ENCODE measurements at regions not wholly inside any gene's neighbourhood (a gene's known extent, or its start where the extent isn't known, plus 50 kb on each side); places are given as distances from the start of the nearest gene placed in this dataset.

- H3K27ac ChIP-seq, result no peak overlapping the region
- ATAC-seq (ENCODE audit: insufficient number of reproducible peaks, low FRiP score, low read depth), result no peak
- no peaks in the 10 kb centered on the region for H3K27me3 ChIP-seq (replicated peaks; ENCODE audit: insufficient read depth)
- TF ChIP-seq, protein P1, sequence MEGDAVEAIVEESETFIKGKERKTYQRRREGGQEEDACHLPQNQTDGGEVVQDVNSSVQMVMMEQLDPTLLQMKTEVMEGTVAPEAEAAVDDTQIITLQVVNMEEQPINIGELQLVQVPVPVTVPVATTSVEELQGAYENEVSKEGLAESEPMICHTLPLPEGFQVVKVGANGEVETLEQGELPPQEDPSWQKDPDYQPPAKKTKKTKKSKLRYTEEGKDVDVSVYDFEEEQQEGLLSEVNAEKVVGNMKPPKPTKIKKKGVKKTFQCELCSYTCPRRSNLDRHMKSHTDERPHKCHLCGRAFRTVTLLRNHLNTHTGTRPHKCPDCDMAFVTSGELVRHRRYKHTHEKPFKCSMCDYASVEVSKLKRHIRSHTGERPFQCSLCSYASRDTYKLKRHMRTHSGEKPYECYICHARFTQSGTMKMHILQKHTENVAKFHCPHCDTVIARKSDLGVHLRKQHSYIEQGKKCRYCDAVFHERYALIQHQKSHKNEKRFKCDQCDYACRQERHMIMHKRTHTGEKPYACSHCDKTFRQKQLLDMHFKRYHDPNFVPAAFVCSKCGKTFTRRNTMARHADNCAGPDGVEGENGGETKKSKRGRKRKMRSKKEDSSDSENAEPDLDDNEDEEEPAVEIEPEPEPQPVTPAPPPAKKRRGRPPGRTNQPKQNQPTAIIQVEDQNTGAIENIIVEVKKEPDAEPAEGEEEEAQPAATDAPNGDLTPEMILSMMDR (IDR thresholded peaks at IDR 0.05), result no peak
- peaks cover 0 to 5% of the 10 kb centered on the region in 2 donors for H3K4me1 ChIP-seq (ENCODE audit: control insufficient read depth in 1 of 2, low read depth in 2 of 2)
- no peak overlapping the region for H3K4me3 ChIP-seq
- no peaks in the 10 kb centered on the region for H3K36me3 ChIP-seq
- DNase-seq (ENCODE audit: low spot score), result no peak
- H3K9me3 ChIP-seq, result no peaks in the 10 kb centered on the region
Observed at GRCh38 chr3:187610981-187611511, 59.1 kb downstream of the SST start.

DNA sequence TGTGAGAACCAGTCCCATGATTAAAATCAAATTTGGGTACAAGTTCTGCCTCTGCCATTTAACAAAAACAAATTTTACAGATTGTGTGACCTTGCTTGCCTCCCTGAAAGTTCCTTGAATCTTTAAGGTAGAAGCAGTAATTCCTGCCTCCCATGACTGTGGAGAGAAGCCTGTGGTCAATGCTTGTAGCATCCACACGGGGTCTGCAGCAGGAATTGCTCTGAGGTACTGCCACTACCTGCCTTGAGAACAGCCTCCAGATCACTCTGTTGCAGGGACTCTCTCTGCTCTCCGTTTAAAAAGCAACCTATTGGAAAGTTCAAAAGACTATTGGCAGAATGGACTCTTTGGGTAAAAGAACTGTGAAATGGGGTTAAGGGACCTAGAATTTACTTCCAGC lies 75.9 kb downstream of the SST start:
- Histone ChIP-seq H3K9me3 (no peaks in the 10 kb centered on the region), H3K4me3 (no peak overlapping the region), H3K27ac (no peak overlapping the region), H3K4me1 (ENCODE audit: control insufficient read depth in 1 of 2, low read depth in 2 of 2) (peaks cover 10 to 31% of the 10 kb centered on the region in 2 donors), H3K36me3 (no peaks in the 10 kb centered on the region), H3K27me3 (replicated peaks; ENCODE audit: insufficient read depth) (no peaks in the 10 kb centered on the region)
- DNase-seq (ENCODE audit: low spot score) (no peak), ATAC-seq (ENCODE audit: insufficient number of reproducible peaks, low FRiP score, low read depth) (no peak)
- TF ChIP-seq, protein P1 (IDR thresholded peaks at IDR 0.05), result no peak

GRCh38 chr3:187593451-187593850 lies 76.7 kb downstream of the SST start:
- TF ChIP-seq, protein P1 (IDR thresholded peaks at IDR 0.05), result no peak
- no peaks in the 10 kb centered on the region for H3K36me3 ChIP-seq
- peaks cover 10 to 31% of the 10 kb centered on the region in 2 donors for H3K4me1 ChIP-seq (ENCODE audit: control insufficient read depth in 1 of 2, low read depth in 2 of 2)
- no peak overlapping the region for H3K4me3 ChIP-seq
- H3K9me3 ChIP-seq, result no peaks in the 10 kb centered on the region
- ATAC-seq (ENCODE audit: insufficient number of reproducible peaks, low FRiP score, low read depth) (no peak), DNase-seq (ENCODE audit: low spot score) (no peak)
- H3K27ac ChIP-seq, result no peak overlapping the region
- no peaks in the 10 kb centered on the region for H3K27me3 ChIP-seq (replicated peaks; ENCODE audit: insufficient read depth)

DNA sequence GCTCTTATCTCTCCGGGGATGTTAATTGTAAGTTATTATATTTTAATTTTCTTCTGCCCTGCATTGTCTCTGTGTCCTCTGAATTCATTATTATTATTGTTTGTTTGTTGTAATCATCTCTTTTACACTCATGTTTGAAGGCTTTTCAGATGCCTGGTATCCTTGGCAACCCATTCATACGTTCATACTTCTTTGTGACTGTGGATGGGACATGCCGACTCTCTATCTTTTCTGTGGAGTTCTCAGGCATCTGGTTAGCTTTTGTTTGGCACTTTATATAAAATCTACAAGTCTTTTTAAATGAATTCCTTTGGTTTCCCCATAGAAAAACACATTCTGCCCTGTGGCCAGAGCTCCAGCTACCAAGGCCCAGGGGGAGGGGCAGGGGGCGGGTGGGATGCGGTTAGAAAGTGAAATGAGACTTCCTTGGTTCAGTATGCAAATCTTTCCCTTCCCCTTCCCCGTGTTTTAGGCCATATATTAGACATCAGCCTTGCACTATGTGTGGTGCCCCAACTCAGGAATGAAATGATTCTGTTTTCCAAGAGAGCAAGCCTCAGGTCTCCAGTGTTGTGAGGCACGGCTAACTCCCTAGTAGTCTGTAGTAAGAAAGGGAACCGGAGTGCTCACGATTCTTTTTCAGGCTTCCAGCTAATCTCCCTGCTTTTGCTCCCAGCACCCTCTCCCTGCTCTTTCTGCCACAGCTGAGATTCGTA lies 79.2 kb downstream of the SST start:
- no peak for ATAC-seq (ENCODE audit: insufficient number of reproducible peaks, low FRiP score, low read depth)
- peaks cover 10 to 31% of the 10 kb centered on the region in 2 donors for H3K4me1 ChIP-seq (ENCODE audit: control insufficient read depth in 1 of 2, low read depth in 2 of 2)
- TF ChIP-seq, protein P1 (IDR thresholded peaks at IDR 0.05), result no peak
- no peak overlapping the region for H3K27ac ChIP-seq
- DNase-seq (ENCODE audit: low spot score), result no peak
- H3K9me3 ChIP-seq, result no peaks in the 10 kb centered on the region
- no peak overlapping the region for H3K4me3 ChIP-seq
- H3K27me3 ChIP-seq (replicated peaks; ENCODE audit: insufficient read depth), result no peaks in the 10 kb centered on the region
- no peaks in the 10 kb centered on the region for H3K36me3 ChIP-seq

GRCh38 chr3:187587076-187587475 lies 83.1 kb downstream of the SST start:
- no peak overlapping the region for H3K4me3 ChIP-seq
- no peaks in the 10 kb centered on the region for H3K36me3 ChIP-seq
- ATAC-seq (ENCODE audit: insufficient number of reproducible peaks, low FRiP score, low read depth) (no peak), DNase-seq (ENCODE audit: low spot score) (no peak)
- H3K27me3 ChIP-seq (replicated peaks; ENCODE audit: insufficient read depth), result no peaks in the 10 kb centered on the region
- no peak overlapping the region for H3K27ac ChIP-seq
- H3K4me1 ChIP-seq (ENCODE audit: control insufficient read depth in 1 of 2, low read depth in 2 of 2), result peaks cover 2 to 14% of the 10 kb centered on the region in 2 donors
- TF ChIP-seq, protein P1 (IDR thresholded peaks at IDR 0.05), result no peak
- H3K9me3 ChIP-seq, result no peaks in the 10 kb centered on the region

Data from thoracic aorta (tissue), 2 donors.